ENCODE measurements at regions not wholly inside any gene's neighbourhood (a gene's known extent, or its start where the extent isn't known, plus 50 kb on each side); places are given as distances from the start of the nearest gene placed in this dataset.

- H3K79me1 ChIP-seq (ENCODE audit: low read depth in 1 of 2, low read length in 2 of 2) = no peaks in the 10 kb centered on the region
- H2BK15ac ChIP-seq (ENCODE audit: low read depth, low read length) = no peak overlapping the region
- no peaks in the 10 kb centered on the region for H3K4me1 ChIP-seq (ENCODE audit: control insufficient read depth, insufficient read depth, low read length)
- H3K18ac ChIP-seq (ENCODE audit: low read depth, low read length) = no peak overlapping the region
- intact Hi-C loops (cut with micrococcal nuclease) (no loop called here), in situ Hi-C loops (cut with MboI; ENCODE audit: low sequenced_read_pairs) (no loop called here), dilution Hi-C loops (cut with HindIII; ENCODE audit: low sequenced_read_pairs, unreplicated experiment) (no loop called here)
- DNase-seq (no peak), ATAC-seq (ENCODE audit: low read depth) (no peak)
- no peak overlapping the region for H3K14ac ChIP-seq (replicated peaks; ENCODE audit: low read depth, low read length)
- no peak overlapping the region for H3K27ac ChIP-seq (ENCODE audit: insufficient read depth, low read length)
- H2AFZ ChIP-seq (replicated peaks; ENCODE audit: low read length, poor library complexity) = no peak overlapping the region
- H2AK9ac ChIP-seq (replicated peaks; ENCODE audit: low read depth, low read length, poor library complexity) = no peak overlapping the region
- H3K4me3 ChIP-seq (ENCODE audit: insufficient read depth, low read depth, low read length) = no peak overlapping the region
- no peaks in the 10 kb centered on the region for H4K20me1 ChIP-seq (ENCODE audit: insufficient read depth, low read length)
- TF ChIP-seq MXI1 (IDR thresholded peaks at IDR 0.05; ENCODE audit: borderline replicate concordance, low read depth, low read length) (no peak), MAFK (IDR thresholded peaks at IDR 0.05; ENCODE audit: low read depth, low read length) (no peak), ELK1 (IDR thresholded peaks at IDR 0.05; ENCODE audit: borderline replicate concordance, low read depth, low read length) (no peak), RAD21 (IDR thresholded peaks at IDR 0.05; ENCODE audit: low read length) (no peak), RFX5 (IDR thresholded peaks at IDR 0.05; ENCODE audit: low read depth, low read length) (no peak), CEBPB (IDR thresholded peaks at IDR 0.05; ENCODE audit: low read depth, low read length) (no peak), SMC3 (IDR thresholded peaks at IDR 0.05; ENCODE audit: low read depth, low read length) (no peak), MAZ (IDR thresholded peaks at IDR 0.05; ENCODE audit: borderline replicate concordance, low read depth, low read length) (no peak), RCOR1 (IDR thresholded peaks at IDR 0.05; ENCODE audit: insufficient replicate concordance, low read length) (no peak), CHD1 (IDR thresholded peaks at IDR 0.05; ENCODE audit: low read depth, low read length) (no peak), FOS (IDR thresholded peaks at IDR 0.05; ENCODE audit: low read depth, low read length) (no peak), BHLHE40 (IDR thresholded peaks at IDR 0.05; ENCODE audit: low read depth, low read length) (no peak), CTCF (conservative IDR thresholded peaks at IDR 0.05; ENCODE audit: low read depth, low read length) (no peak), USF2 (IDR thresholded peaks at IDR 0.05; ENCODE audit: low read depth, low read length) (no peak), NFE2L2 (IDR thresholded peaks at IDR 0.05; ENCODE audit: low read depth, low read length) (no peak)
- H3K4me2 ChIP-seq (ENCODE audit: low read depth, low read length) = no peak overlapping the region
- H3K23ac ChIP-seq (ENCODE audit: low read depth, low read length) = no peak overlapping the region
- no peak overlapping the region for H4K91ac ChIP-seq (ENCODE audit: insufficient read depth, low read depth, low read length)
- H3K27me3 ChIP-seq (ENCODE audit: control insufficient read depth, insufficient read depth, low read length) = no peaks in the 10 kb centered on the region
- H3K56ac ChIP-seq (ENCODE audit: extremely low read depth, insufficient read depth, low read length) = no peak overlapping the region
- H4K5ac ChIP-seq (ENCODE audit: low read depth, low read length) = no peak overlapping the region
- ChIA-PET CTCF (no interaction called here), POLR2A (ENCODE audit: unreplicated experiment) (interaction anchor here (0.6 kb wide), 1 partner anchor 120 kb away, joined by 3 read pairs; no protein-coding TSS in a partner anchor)
- no peak overlapping the region for H2BK5ac ChIP-seq (ENCODE audit: low read depth, low read length, poor library complexity, severe bottlenecking)
- no peaks in the 10 kb centered on the region for H3K9me1 ChIP-seq (ENCODE audit: insufficient read depth, low read length)
- BruUV-seq (replicated peaks) = no TSS peak
- no peaks in the 10 kb centered on the region for H3K9me3 ChIP-seq (ENCODE audit: control insufficient read depth, insufficient read depth, low read length)
- H3K9ac ChIP-seq (ENCODE audit: low read depth, low read length) = no peak overlapping the region
- no peak overlapping the region for H2BK120ac ChIP-seq (ENCODE audit: low read depth, low read length)
- H3K4ac ChIP-seq (ENCODE audit: low read depth, low read length) = no peak overlapping the region
- H3K36me3 ChIP-seq (ENCODE audit: control insufficient read depth, insufficient read depth, low read length) = no peaks in the 10 kb centered on the region
- no peak overlapping the region for H4K8ac ChIP-seq (ENCODE audit: low read depth in 2 of 2, low read length in 2 of 2)
- H2BK20ac ChIP-seq (ENCODE audit: low read depth, low read length) = no peak overlapping the region
- no peak overlapping the region for H2AK5ac ChIP-seq (ENCODE audit: low read depth, low read length)
- WGBS, 2 experiments (ENCODE audit: extremely low coverage in 2 of 2, insufficient read length in 1 of 2) = 45 to 100% methylated on average over 1 to 2 of the region's 3 CpGs
Measured at GRCh38 chr12:63232896-63233295, 81.9 kb upstream of the AVPR1A start.
